ENCODE measurements at regions not wholly inside any gene's neighbourhood (a gene's known extent, or its start where the extent isn't known, plus 50 kb on each side); places are given as distances from the start of the nearest gene placed in this dataset.

DNA sequence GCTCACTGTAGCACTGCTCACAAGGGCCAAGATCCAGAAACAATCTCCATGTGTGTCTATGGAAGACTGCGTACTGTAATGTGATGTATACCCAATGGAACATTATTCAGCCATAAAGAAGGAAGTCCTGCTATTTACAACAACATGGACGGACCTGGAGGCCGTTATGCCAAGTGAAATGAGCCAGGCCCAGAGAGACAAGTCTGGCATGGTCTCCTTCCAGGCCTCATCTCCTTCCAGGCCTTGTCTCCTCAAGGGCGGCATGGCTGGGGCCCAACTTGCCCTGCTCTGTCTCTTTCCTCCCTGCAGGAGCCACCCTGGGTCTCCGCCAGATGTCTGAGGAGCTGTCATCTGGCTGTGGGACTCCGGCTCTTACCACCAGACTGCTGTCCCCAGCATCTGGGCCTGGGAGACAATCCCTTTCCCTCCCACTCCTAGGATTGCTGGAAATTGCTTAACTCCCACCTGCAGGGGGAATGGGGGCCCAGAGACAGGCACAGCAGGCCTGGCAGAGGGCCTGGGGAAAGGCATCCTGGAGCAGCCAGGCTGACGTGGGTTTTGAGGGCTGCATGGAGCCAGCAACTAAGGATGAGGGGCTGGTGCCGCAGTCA lies 1326.6 kb downstream of the TBC1D22A start:
- Histone ChIP-seq H3K79me2 (ENCODE audit: insufficient read depth, low read length) (no peaks in the 10 kb centered on the region), H2AFZ (ENCODE audit: low read depth, low read length, severe bottlenecking) (no peak overlapping the region), H3F3A (ENCODE audit: insufficient read depth) (no peaks in the 10 kb centered on the region), H3K4me2 (ENCODE audit: low read depth, low read length, poor library complexity, severe bottlenecking) (no peak overlapping the region), H3K27me3 (ENCODE audit: low read length) (no peaks in the 10 kb centered on the region), H3K36me3 (ENCODE audit: low read length) (no peaks in the 10 kb centered on the region), H4K20me1 (ENCODE audit: low read depth, low read length) (no peaks in the 10 kb centered on the region), H3K9me2 (replicated peaks; ENCODE audit: insufficient read depth, low read length) (no peaks in the 10 kb centered on the region), H3K27ac (ENCODE audit: low read depth, low read length) (no peak overlapping the region), H3K4me3 (ENCODE audit: insufficient read depth, low read length, poor library complexity, severe bottlenecking) (no peak overlapping the region), H3K9me3 (ENCODE audit: insufficient read depth, low read length) (no peaks in the 10 kb centered on the region), H3K9ac (ENCODE audit: low read length) (no peak overlapping the region)
- TF ChIP-seq, protein P1, sequence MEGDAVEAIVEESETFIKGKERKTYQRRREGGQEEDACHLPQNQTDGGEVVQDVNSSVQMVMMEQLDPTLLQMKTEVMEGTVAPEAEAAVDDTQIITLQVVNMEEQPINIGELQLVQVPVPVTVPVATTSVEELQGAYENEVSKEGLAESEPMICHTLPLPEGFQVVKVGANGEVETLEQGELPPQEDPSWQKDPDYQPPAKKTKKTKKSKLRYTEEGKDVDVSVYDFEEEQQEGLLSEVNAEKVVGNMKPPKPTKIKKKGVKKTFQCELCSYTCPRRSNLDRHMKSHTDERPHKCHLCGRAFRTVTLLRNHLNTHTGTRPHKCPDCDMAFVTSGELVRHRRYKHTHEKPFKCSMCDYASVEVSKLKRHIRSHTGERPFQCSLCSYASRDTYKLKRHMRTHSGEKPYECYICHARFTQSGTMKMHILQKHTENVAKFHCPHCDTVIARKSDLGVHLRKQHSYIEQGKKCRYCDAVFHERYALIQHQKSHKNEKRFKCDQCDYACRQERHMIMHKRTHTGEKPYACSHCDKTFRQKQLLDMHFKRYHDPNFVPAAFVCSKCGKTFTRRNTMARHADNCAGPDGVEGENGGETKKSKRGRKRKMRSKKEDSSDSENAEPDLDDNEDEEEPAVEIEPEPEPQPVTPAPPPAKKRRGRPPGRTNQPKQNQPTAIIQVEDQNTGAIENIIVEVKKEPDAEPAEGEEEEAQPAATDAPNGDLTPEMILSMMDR (IDR thresholded peaks at IDR 0.05; ENCODE audit: insufficient read depth, low read length, poor library complexity, severe bottlenecking): no peak
- TF ChIP-seq EZH2phosphoT487 (conservative IDR thresholded peaks at IDR 0.05; ENCODE audit: low read length): no peak

DNA sequence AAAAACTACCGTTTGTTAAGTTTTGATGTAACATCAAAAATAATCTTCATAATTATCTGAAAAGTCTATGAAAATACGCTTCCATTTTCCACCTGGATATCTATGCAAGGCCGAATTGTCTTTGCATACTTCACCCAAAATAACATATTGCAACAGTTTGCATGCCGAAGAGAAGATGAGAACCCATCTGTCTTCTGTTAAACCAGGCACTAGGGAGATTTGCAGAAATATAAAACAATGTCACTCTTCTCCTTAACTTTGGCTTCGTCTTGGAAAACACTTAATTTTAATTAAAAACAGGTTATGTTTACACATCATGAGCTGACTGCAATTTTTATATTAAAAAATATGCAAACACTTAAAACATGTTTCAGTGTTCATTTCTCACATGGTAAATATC lies 1325.8 kb downstream of the TBC1D22A start:
- Histone ChIP-seq H3K4me2 (ENCODE audit: low read depth, low read length, poor library complexity, severe bottlenecking) (no peak overlapping the region), H3K27me3 (ENCODE audit: low read length) (no peaks in the 10 kb centered on the region), H3K4me3 (ENCODE audit: insufficient read depth, low read length, poor library complexity, severe bottlenecking) (no peak overlapping the region), H3K36me3 (ENCODE audit: low read length) (no peaks in the 10 kb centered on the region), H4K20me1 (ENCODE audit: low read depth, low read length) (no peaks in the 10 kb centered on the region), H3K79me2 (ENCODE audit: insufficient read depth, low read length) (no peaks in the 10 kb centered on the region), H2AFZ (ENCODE audit: low read depth, low read length, severe bottlenecking) (no peak overlapping the region), H3K9me3 (ENCODE audit: insufficient read depth, low read length) (no peaks in the 10 kb centered on the region), H3K9me2 (replicated peaks; ENCODE audit: insufficient read depth, low read length) (no peaks in the 10 kb centered on the region), H3F3A (ENCODE audit: insufficient read depth) (peaks cover 6% of the 10 kb centered on the region; the same call in 1 of the 2 replicates), H3K27ac (ENCODE audit: low read depth, low read length) (no peak overlapping the region), H3K9ac (ENCODE audit: low read length) (no peak overlapping the region)
- TF ChIP-seq, protein P1 (IDR thresholded peaks at IDR 0.05; ENCODE audit: insufficient read depth, low read length, poor library complexity, severe bottlenecking): no peak
- no peak for TF ChIP-seq EZH2phosphoT487 (conservative IDR thresholded peaks at IDR 0.05; ENCODE audit: low read length)

DNA sequence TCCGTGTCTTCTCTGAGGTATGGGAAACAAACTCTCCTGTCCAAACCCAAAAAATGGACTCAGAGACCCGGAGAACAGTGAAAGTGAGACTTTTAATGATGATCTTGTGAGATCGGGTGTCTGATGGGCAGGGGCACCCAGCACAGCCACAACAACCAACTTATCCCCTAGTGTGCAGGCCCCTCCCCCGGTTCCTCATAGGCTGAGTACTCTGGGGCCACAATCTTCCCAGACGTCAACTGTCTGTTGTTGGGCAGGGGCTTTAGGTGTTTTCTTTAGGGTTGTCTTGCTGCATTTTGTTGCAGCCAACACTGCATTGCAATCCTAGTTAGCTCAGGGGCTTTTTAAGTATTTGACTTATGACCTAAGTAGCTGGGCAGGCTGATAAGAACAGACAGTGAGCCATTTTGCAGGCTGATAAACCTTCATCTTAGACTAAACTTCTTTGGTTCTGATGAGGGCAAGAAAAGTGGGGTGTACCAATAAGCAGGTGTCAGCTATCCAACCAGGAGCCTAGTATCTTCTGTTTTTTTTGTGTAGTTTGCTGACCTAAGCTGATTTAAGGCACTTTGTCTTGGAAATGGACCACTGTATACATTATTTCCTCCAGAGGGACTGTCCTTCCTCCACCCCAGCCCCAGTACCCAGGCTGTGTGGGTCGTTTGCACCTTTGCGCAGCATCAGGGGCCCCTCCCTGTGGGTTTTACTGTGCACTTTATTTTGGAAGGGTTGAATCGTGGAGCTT lies 1323.6 kb downstream of the TBC1D22A start:
- Histone ChIP-seq H3K9ac (ENCODE audit: low read length) (no peak overlapping the region), H3K36me3 (ENCODE audit: low read length) (no peaks in the 10 kb centered on the region), H3K79me2 (ENCODE audit: insufficient read depth, low read length) (no peaks in the 10 kb centered on the region), H2AFZ (ENCODE audit: low read depth, low read length, severe bottlenecking) (no peak overlapping the region), H4K20me1 (ENCODE audit: low read depth, low read length) (no peaks in the 10 kb centered on the region), H3F3A (ENCODE audit: insufficient read depth) (peaks cover 13% of the 10 kb centered on the region), H3K27me3 (ENCODE audit: low read length) (no peaks in the 10 kb centered on the region), H3K27ac (ENCODE audit: low read depth, low read length) (no peak overlapping the region), H3K4me2 (ENCODE audit: low read depth, low read length, poor library complexity, severe bottlenecking) (no peak overlapping the region), H3K4me3 (ENCODE audit: insufficient read depth, low read length, poor library complexity, severe bottlenecking) (no peak overlapping the region), H3K9me2 (replicated peaks; ENCODE audit: insufficient read depth, low read length) (no peaks in the 10 kb centered on the region), H3K9me3 (ENCODE audit: insufficient read depth, low read length) (no peaks in the 10 kb centered on the region)
- TF ChIP-seq, protein P1 (IDR thresholded peaks at IDR 0.05; ENCODE audit: insufficient read depth, low read length, poor library complexity, severe bottlenecking): no peak
- no peak for TF ChIP-seq EZH2phosphoT487 (conservative IDR thresholded peaks at IDR 0.05; ENCODE audit: low read length)
